H1 (cell line): ENCODE measurements at regions not wholly inside any gene's neighbourhood (a gene's known extent, or its start where the extent isn't known, plus 50 kb on each side); places are given as distances from the start of the nearest gene placed in this dataset.
A peak's percentile ranks its signal among the peaks of the same experiment; 100 is the strongest.

ENCODE experiments used
- CTCF ChIA-PET: fragments of 300-600 bp; sonication (Branson Sonifier 250); formaldehyde crosslinking; loops from one replicate; lab custom pipeline; 2021; ENCODE audit not compliant: partially characterized antibody; lab: Charles Lee
- POLR2A ChIA-PET: fragments of 300-600 bp; sonication (Branson Sonifier 250); formaldehyde crosslinking; loops from one replicate; lab custom pipeline; 2021; ENCODE audit warnings: inconsistent platforms; ENCODE audit not compliant: partially characterized antibody; lab: Charles Lee
- DNase-seq, 2 experiments: peaks; one replicate each; pipeline versions ENCODE4 v3.0.0 to v3.0.0-alpha.2; 2010 to 2022; ENCODE audit warnings: low spot score in 2 of 2, low read depth in 1 of 2, mixed read lengths in 1 of 2
- FAIRE-seq: peaks from 2 replicates; lab custom pipeline; 2011; peaks lifted over from hg19 to GRCh38; lab: Jason Lieb, UNC
- H2AFZ ChIP-seq: 2 replicates; pipeline ENCODE4 v1.8.1; 2012; ENCODE audit warnings: low read length, inconsistent platforms
- H2AK5ac ChIP-seq: 2 replicates; pipeline ENCODE4 v1.6.1; 2013; ENCODE audit warnings: low read depth, low read length
- H2BK120ac ChIP-seq: replicated peaks from 2 replicates; pipeline ENCODE3; 2013; ENCODE audit warnings: low read depth, low read length, inconsistent platforms
- H2BK12ac ChIP-seq: 2 replicates; pipeline ENCODE4 v1.6.1; 2013; ENCODE audit warnings: low read depth, low read length
- H2BK15ac ChIP-seq: 2 replicates; pipeline ENCODE4 v1.6.1; 2013; ENCODE audit warnings: low read length
- H2BK20ac ChIP-seq: 2 replicates; pipeline ENCODE4 v1.6.1; 2013; ENCODE audit warnings: low read length
- H2BK5ac ChIP-seq: 2 replicates; pipeline ENCODE4 v1.6.1; 2013; ENCODE audit warnings: low read depth, low read length
- H3K14ac ChIP-seq: 2 replicates; pipeline ENCODE4 v1.6.1; 2013; ENCODE audit warnings: inconsistent platforms; ENCODE audit not compliant: insufficient read length
- H3K18ac ChIP-seq: 2 replicates; pipeline ENCODE4 v1.6.1; 2013; ENCODE audit warnings: low read length; ENCODE audit errors: extremely low read depth
- H3K23ac ChIP-seq: 2 replicates; pipeline ENCODE4 v1.6.1; 2013; ENCODE audit warnings: inconsistent platforms; ENCODE audit not compliant: insufficient read length
- H3K23me2 ChIP-seq: 2 replicates; pipeline ENCODE4 v1.6.1; 2013; ENCODE audit warnings: low read depth, low read length
- H3K27ac ChIP-seq: 2 replicates; pipeline ENCODE4 v1.6.1; 2011; ENCODE audit warnings: low read depth, low read length, inconsistent platforms
- H3K27me3 ChIP-seq, 4 experiments: replicated peaks in 1 of 4; 1 replicate in 1 of 4; 2 replicates in 3 of 4; pipeline versions ENCODE4 v1.6.1 to v1.8.1; 2011 to 2013; ENCODE audit warnings: low read length in 3 of 4, mild to moderate bottlenecking in 3 of 4, inconsistent platforms in 2 of 4, mixed read lengths in 2 of 4, moderate library complexity in 1 of 4; ENCODE audit not compliant: control insufficient read depth in 3 of 4, insufficient read depth in 3 of 4; ENCODE audit errors: extremely low read depth in 1 of 4
- H3K36me3 ChIP-seq, 4 experiments: 2 replicates each; pipeline versions ENCODE4 v1.6.1 to v1.8.1; 2011 to 2013; ENCODE audit warnings: mild to moderate bottlenecking in 4 of 4, low read length in 3 of 4, moderate library complexity in 2 of 4, control low read depth in 1 of 4, inconsistent platforms in 1 of 4; ENCODE audit not compliant: insufficient read depth in 4 of 4, control insufficient read depth in 2 of 4
- H3K4ac ChIP-seq: replicated peaks from 2 replicates; pipeline ENCODE3; 2013; ENCODE audit warnings: low read length, low read depth, mixed read lengths, inconsistent platforms; ENCODE audit not compliant: insufficient read length
- H3K4me1 ChIP-seq, 4 experiments: replicated peaks in 1 of 4; 1 replicate in 1 of 4; 2 replicates in 3 of 4; pipeline versions ENCODE4 v1.6.1 to v1.8.1; 2011 to 2013; ENCODE audit warnings: low read length in 3 of 4, inconsistent platforms in 2 of 4, mixed read lengths in 1 of 4; ENCODE audit not compliant: insufficient read depth in 4 of 4, control insufficient read depth in 3 of 4
- H3K4me2 ChIP-seq, 2 experiments: 2 replicates each; pipeline versions ENCODE4 v1.6.1 to v1.8.1; 2011 to 2013; ENCODE audit warnings: low read depth in 2 of 2, low read length in 2 of 2, control low read depth in 1 of 2, inconsistent platforms in 1 of 2, mild to moderate bottlenecking in 1 of 2; ENCODE audit not compliant: insufficient read depth in 1 of 2
- H3K4me3 ChIP-seq, 4 experiments: fragments of 200-600, 300-600 bp in 1 of 4; sonication (generic), shearing (Covaris generic), sonication (Bioruptor Twin) in 1 of 4; 2 replicates each; pipeline versions ENCODE4 v1.5.1 to v1.8.1; 2011 to 2016; ENCODE audit warnings: low read length in 4 of 4, low read depth in 3 of 4, control low read depth in 2 of 4, inconsistent platforms in 2 of 4, mild to moderate bottlenecking in 2 of 4, mixed read lengths in 1 of 4, moderate library complexity in 1 of 4; ENCODE audit not compliant: insufficient read depth in 2 of 4; ENCODE audit errors: extremely low read depth in 1 of 4
- H3K56ac ChIP-seq: replicated peaks from 2 replicates; pipeline ENCODE3; 2013; ENCODE audit warnings: low read depth, mild to moderate bottlenecking, mixed read lengths, low read length, inconsistent platforms; ENCODE audit not compliant: insufficient read length
- H3K79me1 ChIP-seq: 2 replicates; pipeline ENCODE4 v1.6.1; 2013; ENCODE audit warnings: low read depth, low read length, control low read depth
- H3K79me2 ChIP-seq, 2 experiments: 2 replicates each; pipeline versions ENCODE4 v1.6.1 to v1.8.1; 2012 to 2013; ENCODE audit warnings: low read length in 2 of 2, mild to moderate bottlenecking in 2 of 2, inconsistent platforms in 1 of 2; ENCODE audit not compliant: insufficient read depth in 2 of 2, control insufficient read depth in 1 of 2
- H3K9ac ChIP-seq, 4 experiments: replicated peaks in 1 of 4; 1 replicate in 1 of 4; 2 replicates in 3 of 4; pipeline versions ENCODE4 v1.6.1 to v1.8.1; 2011 to 2013; ENCODE audit warnings: low read depth in 3 of 4, low read length in 3 of 4, control low read depth in 2 of 4, mild to moderate bottlenecking in 2 of 4, moderate library complexity in 2 of 4, inconsistent platforms in 1 of 4; ENCODE audit errors: extremely low read depth in 1 of 4
- H3K9me3 ChIP-seq, 2 experiments: 2 replicates each; pipeline versions ENCODE4 v1.6.1 to v1.8.1; 2012 to 2013; ENCODE audit warnings: mild to moderate bottlenecking in 2 of 2, moderate library complexity in 2 of 2, control low read depth in 1 of 2, inconsistent platforms in 1 of 2, low read depth in 1 of 2, low read length in 1 of 2, mixed read lengths in 1 of 2; ENCODE audit not compliant: insufficient read depth in 2 of 2
- H4K20me1 ChIP-seq, 2 experiments: replicated peaks in 1 of 2; 2 replicates each; pipeline versions ENCODE3 to v1.8.1; 2011 to 2013; ENCODE audit warnings: inconsistent platforms in 2 of 2, low read length in 2 of 2, mild to moderate bottlenecking in 1 of 2; ENCODE audit not compliant: insufficient read depth in 2 of 2, control insufficient read depth in 1 of 2
- H4K5ac ChIP-seq: 2 replicates; pipeline ENCODE4 v1.6.1; 2013; ENCODE audit warnings: low read length, low read depth, mixed read lengths, inconsistent platforms; ENCODE audit not compliant: insufficient read length
- H4K8ac ChIP-seq: 2 replicates; pipeline ENCODE4 v1.8.0; 2013; ENCODE audit warnings: mild to moderate bottlenecking, moderate library complexity, low read length, inconsistent platforms; ENCODE audit not compliant: insufficient read depth; ENCODE audit errors: extremely low read depth
- H4K91ac ChIP-seq: replicated peaks from 2 replicates; pipeline ENCODE3; 2013; ENCODE audit warnings: low read length, mixed read lengths, inconsistent platforms; ENCODE audit not compliant: insufficient read length
- CTBP2 ChIP-seq: IDR thresholded peaks from 2 replicates; pipeline ENCODE4 v1.7.0; 2011; ENCODE audit warnings: borderline replicate concordance, mild to moderate bottlenecking, moderate library complexity, mixed read lengths, low read length; ENCODE audit not compliant: insufficient read depth, insufficient read length
- EGR1 ChIP-seq: IDR thresholded peaks from 2 replicates; pipeline ENCODE4 v1.6.1; 2011; ENCODE audit warnings: low read depth, low read length, borderline replicate concordance
- GABPA ChIP-seq: IDR thresholded peaks from 2 replicates; pipeline ENCODE4 v1.6.1; 2011; ENCODE audit warnings: mild to moderate bottlenecking, low read length, moderate library complexity, borderline replicate concordance; ENCODE audit not compliant: insufficient read depth
- GTF2F1 ChIP-seq: IDR thresholded peaks from 2 replicates; pipeline ENCODE4 v1.6.1; 2012; ENCODE audit warnings: low read depth, low read length, improper control_type of control experiment, borderline replicate concordance
- KDM5A ChIP-seq: fragments of 200-600 bp; IDR thresholded peaks from 2 replicates; pipeline ENCODE4 v1.7.1; 2012; ENCODE audit warnings: mild to moderate bottlenecking, low read length, inconsistent platforms, mixed read lengths
- MAFK ChIP-seq: IDR thresholded peaks from 2 replicates; pipeline ENCODE4 v1.6.1; 2012; ENCODE audit warnings: low read depth, mild to moderate bottlenecking, improper control_type of control experiment, low read length
- NRF1 ChIP-seq: IDR thresholded peaks from 2 replicates; pipeline ENCODE4 v1.6.1; 2011; ENCODE audit warnings: mild to moderate bottlenecking, low read depth, low read length, improper control_type of control experiment
- PHF8 ChIP-seq: fragments of 200-600 bp; sonication (generic); conservative IDR thresholded peaks from 2 replicates; pipeline ENCODE4 v1.7.1; 2012; ENCODE audit warnings: low read depth, mild to moderate bottlenecking, inconsistent platforms, low read length, moderate library complexity
- RFX5 ChIP-seq: IDR thresholded peaks from 2 replicates; pipeline ENCODE4 v1.6.1; 2011; ENCODE audit warnings: low read depth, low read length, improper control_type of control experiment, borderline replicate concordance
- RXRA ChIP-seq: IDR thresholded peaks from 2 replicates; pipeline ENCODE4 v1.6.1; 2011; ENCODE audit warnings: low read depth, mild to moderate bottlenecking, low read length, moderate library complexity; ENCODE audit not compliant: insufficient read depth
- SP4 ChIP-seq: IDR thresholded peaks from 2 replicates; pipeline ENCODE4 v1.6.1; 2012; ENCODE audit warnings: low read length, inconsistent platforms
- SRF ChIP-seq: IDR thresholded peaks from 2 replicates; pipeline ENCODE4 v1.6.1; 2011; ENCODE audit warnings: mild to moderate bottlenecking, low read depth, low read length, moderate library complexity
- SUZ12 ChIP-seq: fragments of 200-600 bp; sonication (generic); IDR thresholded peaks from 2 replicates; pipeline ENCODE4 v1.6.1; 2012; ENCODE audit warnings: mild to moderate bottlenecking, inconsistent platforms, low read length, moderate library complexity, mixed read lengths
- TAF1 ChIP-seq: IDR thresholded peaks from 2 replicates; pipeline ENCODE4 v1.6.1; 2011; ENCODE audit warnings: mild to moderate bottlenecking, low read depth, low read length
- YY1 ChIP-seq: IDR thresholded peaks from 2 replicates; pipeline ENCODE4 v1.6.1; 2011; ENCODE audit warnings: low read depth, mild to moderate bottlenecking, low read length
- WGBS, 2 experiments: shearing (Covaris generic) in 1 of 2; methylation state at CpG; one replicate each; pipeline versions ENCODE4 v1.1.6 to v1.1.7; 2013 to 2015; ENCODE audit warnings: low lambda C conversion rate in 2 of 2, mixed read lengths in 2 of 2, inconsistent platforms in 1 of 2, low coverage in 1 of 2, missing lambda C conversion rate in 1 of 2; ENCODE audit not compliant: insufficient replicate concordance in 2 of 2, insufficient coverage in 1 of 2, insufficient read length in 1 of 2; ENCODE audit errors: extremely low coverage in 1 of 2, missing lambda C conversion rate in 1 of 2; 5-methylcytosine and 5-hydroxymethylcytosine counted together

- ChIA-PET CTCF (interaction anchor here (0.6 to 2.6 kb wide), 5 partner anchors 24 to 402 kb away, joined by 3 to 12 read pairs (median 4); no protein-coding TSS in a partner anchor), POLR2A (no interaction called here)
- no peak overlapping the region for H3K4me3 ChIP-seq
- H3K14ac ChIP-seq = no peak overlapping the region
- no peak overlapping the region for H3K56ac ChIP-seq
- H3K4ac ChIP-seq = no peak overlapping the region
- H3K36me3 ChIP-seq = no peaks in the 10 kb centered on the region
- no peak overlapping the region for H2BK5ac ChIP-seq
- 91% methylated on average over 3 of the region's 3 CpGs; no CpG with 5 or more reads in 1 of the 2 experiments for WGBS, 2 experiments
- no peak overlapping the region for H2AK5ac ChIP-seq
- no peak overlapping the region for H4K5ac ChIP-seq
- H4K20me1 ChIP-seq = no peaks in the 10 kb centered on the region
- no peak overlapping the region for H3K27ac ChIP-seq
- FAIRE-seq (no peak), DNase-seq (no peak)
- H4K91ac ChIP-seq = no peak overlapping the region
- H3K4me1 ChIP-seq = no peaks in the 10 kb centered on the region
- H2AFZ ChIP-seq = no peak overlapping the region
- H3K9ac ChIP-seq = no peak overlapping the region
- no peaks in the 10 kb centered on the region for H3K27me3 ChIP-seq
- H3K23ac ChIP-seq = no peak overlapping the region
- H3K79me1 ChIP-seq = no peaks in the 10 kb centered on the region
- H3K79me2 ChIP-seq = no peaks in the 10 kb centered on the region
- no peak overlapping the region for H3K4me2 ChIP-seq
- no peak overlapping the region for H2BK120ac ChIP-seq
- H2BK12ac ChIP-seq = no peak overlapping the region; the same call in 1 of the 2 replicates
- H3K23me2 ChIP-seq = no peaks in the 10 kb centered on the region
- no peaks in the 10 kb centered on the region for H3K9me3 ChIP-seq
- H2BK20ac ChIP-seq = peak overlapping the region; percentile 76; the same call in 1 of the 2 replicates
- no peak overlapping the region for H3K18ac ChIP-seq
- H4K8ac ChIP-seq = no peak overlapping the region
- 0 out of 2 replicates have a peak overlapping the region, but pooled peaks have one; percentile 53 for H2BK15ac ChIP-seq
- TF ChIP-seq CTBP2 = no peak
- TF ChIP-seq KDM5A = no peak
- no peak for TF ChIP-seq TAF1
- no peak for TF ChIP-seq RFX5
- no peak for TF ChIP-seq SP4
- TF ChIP-seq NRF1 = no peak
- TF ChIP-seq RXRA = no peak
- TF ChIP-seq GABPA = no peak
- no peak for TF ChIP-seq MAFK
- no peak for TF ChIP-seq SRF
- TF ChIP-seq SUZ12 = no peak
- no peak for TF ChIP-seq GTF2F1
- TF ChIP-seq PHF8 = no peak
- TF ChIP-seq YY1 = no peak
- TF ChIP-seq EGR1 = no peak
Measured at GRCh38 chr21:38735626-38736206, 70.0 kb upstream of the ETS2 start.
